LNCaP clone FGC (cell line): ENCODE measurements at regions not wholly inside any gene's neighbourhood (a gene's known extent, or its start where the extent isn't known, plus 50 kb on each side); places are given as distances from the start of the nearest gene placed in this dataset.

Experiments used
- DNase-seq: peaks from one replicate; pipeline ENCODE4 v3.0.0-alpha.2; 2011; ENCODE audit warnings: low read depth
- H3K4me3 ChIP-seq: 2 replicates; pipeline ENCODE4 v1.5.1; 2011; ENCODE audit warnings: mild to moderate bottlenecking, low read depth, low read length, control low read depth
- CTCF ChIP-seq: IDR thresholded peaks from 2 replicates; pipeline ENCODE4 v1.5.1; 2012; ENCODE audit warnings: mild to moderate bottlenecking; ENCODE audit not compliant: control insufficient read depth, insufficient read depth; ENCODE audit errors: extremely low read depth

GRCh38 chr14:95979339-95980042 lies 59.7 kb upstream of the C14orf132 start:
- no peak overlapping the region for H3K4me3 ChIP-seq
- DNase-seq: no peak
- TF ChIP-seq CTCF: peak; percentile 51

GRCh38 chr14:95980402-95980801 lies 58.8 kb upstream of the C14orf132 start:
- TF ChIP-seq CTCF: no peak
- DNase-seq: no peak
- H3K4me3 ChIP-seq: no peak overlapping the region

DNA sequence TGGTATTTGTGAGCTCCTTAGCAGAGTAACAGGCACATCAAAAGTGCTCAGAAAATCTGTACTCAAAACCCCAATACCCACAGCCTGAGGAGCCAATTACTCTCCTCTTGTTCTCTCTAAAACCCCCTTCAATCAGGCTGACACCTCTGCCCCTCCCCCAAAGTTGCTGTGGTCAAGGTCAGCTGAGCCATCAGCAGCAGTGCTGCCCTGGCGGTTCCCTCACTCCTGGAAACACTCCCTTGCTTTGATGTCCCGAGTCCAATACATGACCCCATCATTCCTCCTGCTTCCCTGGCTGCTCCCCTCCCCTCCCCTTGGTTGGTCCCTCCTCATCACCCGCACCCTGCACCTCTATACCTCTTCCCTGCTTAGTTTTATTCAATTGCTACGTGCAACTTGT lies 57.2 kb upstream of the C14orf132 start:
- no peak for DNase-seq
- H3K4me3 ChIP-seq: no peak overlapping the region
- TF ChIP-seq CTCF: no peak

- TF ChIP-seq CTCF: no peak
- DNase-seq: no peak
- no peak overlapping the region for H3K4me3 ChIP-seq
Observed at GRCh38 chr14:95984206-95984605, 55.0 kb upstream of the C14orf132 start.
